Iris pigment epithelial cell (primary cell): ENCODE measurements at regions not wholly inside any gene's neighbourhood (a gene's known extent, or its start where the extent isn't known, plus 50 kb on each side); places are given as distances from the start of the nearest gene placed in this dataset.

ENCODE experiments used
- DNase-seq: peaks from one replicate; pipeline ENCODE4 v3.0.0-alpha.2; 2011; ENCODE audit warnings: low read depth

- DNase-seq: no peak
Observed at GRCh38 chr10:49463605-49464004, 67.7 kb upstream of the DRGX start.

- no peak for DNase-seq
Observed at GRCh38 chr10:49458869-49459268, 63.0 kb upstream of the DRGX start.

GRCh38 chr10:49457686-49458085, 61.8 kb upstream of the DRGX start:
- no peak for DNase-seq

GRCh38 chr10:49448924-49449323, 53.0 kb upstream of the DRGX start:
- peak; percentile 26 for DNase-seq

GRCh38 chr10:49446031-49446430, 50.1 kb upstream of the DRGX start:
- peak; percentile 42 for DNase-seq
